HuH-7.5 (cell line): ENCODE measurements at regions not wholly inside any gene's neighbourhood (a gene's known extent, or its start where the extent isn't known, plus 50 kb on each side); places are given as distances from the start of the nearest gene placed in this dataset.

Experiments used
- DNase-seq: peaks from one replicate; pipeline ENCODE4 v3.0.0; 2011; ENCODE audit warnings: low spot score

DNA sequence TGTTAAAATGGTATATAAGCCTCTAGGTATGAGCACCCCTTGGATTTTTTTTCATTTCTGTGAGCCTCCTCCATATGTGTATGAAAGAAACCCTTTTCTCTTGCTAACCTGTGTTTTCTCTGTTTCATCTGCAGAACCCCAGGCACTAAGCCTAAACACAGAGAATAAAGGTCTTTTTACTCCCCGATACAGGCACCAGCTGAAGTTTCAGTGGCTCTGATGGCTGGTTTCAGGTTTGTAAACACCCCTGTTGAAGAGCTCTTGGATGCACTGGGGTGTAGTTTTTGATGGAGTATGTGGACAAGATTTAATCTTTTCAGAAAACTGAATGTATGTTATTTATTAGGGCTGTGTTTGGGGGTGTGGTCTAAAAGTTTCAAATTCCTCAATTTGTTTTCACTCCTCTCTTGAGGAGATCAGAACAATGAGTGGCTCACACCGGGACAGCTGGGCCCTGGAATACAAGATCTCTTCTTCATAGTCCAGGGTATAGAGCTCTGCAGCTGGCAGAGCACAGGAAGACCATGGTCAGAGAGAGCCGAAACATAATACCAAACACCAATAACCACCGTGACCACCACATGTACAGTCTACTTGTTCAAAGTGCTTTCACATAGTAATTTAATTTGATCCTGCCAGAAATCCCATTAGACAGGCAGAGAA is 50.2 kb upstream of the VTCN1 start:
- no peak for DNase-seq
